Astrocyte of the spinal cord (primary cell): ENCODE measurements at regions not wholly inside any gene's neighbourhood (a gene's known extent, or its start where the extent isn't known, plus 50 kb on each side); places are given as distances from the start of the nearest gene placed in this dataset.

Experiments
- DNase-seq: peaks from one replicate; pipeline ENCODE4 v3.0.0; 2011; ENCODE audit warnings: low read depth, low spot score
- H3K4me3 ChIP-seq: 2 replicates; pipeline ENCODE4 v1.5.1; 2011; ENCODE audit warnings: low read depth, mild to moderate bottlenecking, low read length, moderate library complexity
- in situ Hi-C: cut with HindIII; loops from 2 replicates; pipeline ENCODE4 v1.10.0; 2017; ENCODE audit warnings: low sequenced_read_pairs
- TF ChIP-seq, protein P1 (sequence below): IDR thresholded peaks from 2 replicates; pipeline ENCODE4 v1.5.1; 2012; ENCODE audit warnings: low read depth, mild to moderate bottlenecking, low read length, inconsistent platforms

DNA sequence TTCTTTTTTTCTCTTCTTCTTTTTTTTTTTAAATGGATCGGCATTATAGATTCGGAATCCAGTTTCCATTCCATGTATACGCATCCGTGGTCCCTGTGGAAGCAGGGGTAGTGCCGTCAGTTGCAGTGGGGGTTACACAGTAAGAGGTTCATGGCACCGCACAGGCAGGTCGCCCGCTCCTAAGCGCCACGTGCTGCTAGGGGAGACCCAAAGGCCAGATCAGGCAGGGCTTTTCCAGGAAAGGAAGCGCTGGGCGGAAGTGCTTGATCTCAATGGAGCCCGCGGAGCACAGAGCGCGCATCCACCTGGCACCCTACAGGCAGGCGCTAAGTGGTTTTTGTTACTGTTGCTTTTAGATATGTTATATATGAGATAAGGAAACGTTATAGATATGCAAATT, 174.8 kb upstream of the OR13F1 start:
- H3K4me3 ChIP-seq = no peak overlapping the region
- in situ Hi-C loops = no loop called here
- TF ChIP-seq, protein P1, sequence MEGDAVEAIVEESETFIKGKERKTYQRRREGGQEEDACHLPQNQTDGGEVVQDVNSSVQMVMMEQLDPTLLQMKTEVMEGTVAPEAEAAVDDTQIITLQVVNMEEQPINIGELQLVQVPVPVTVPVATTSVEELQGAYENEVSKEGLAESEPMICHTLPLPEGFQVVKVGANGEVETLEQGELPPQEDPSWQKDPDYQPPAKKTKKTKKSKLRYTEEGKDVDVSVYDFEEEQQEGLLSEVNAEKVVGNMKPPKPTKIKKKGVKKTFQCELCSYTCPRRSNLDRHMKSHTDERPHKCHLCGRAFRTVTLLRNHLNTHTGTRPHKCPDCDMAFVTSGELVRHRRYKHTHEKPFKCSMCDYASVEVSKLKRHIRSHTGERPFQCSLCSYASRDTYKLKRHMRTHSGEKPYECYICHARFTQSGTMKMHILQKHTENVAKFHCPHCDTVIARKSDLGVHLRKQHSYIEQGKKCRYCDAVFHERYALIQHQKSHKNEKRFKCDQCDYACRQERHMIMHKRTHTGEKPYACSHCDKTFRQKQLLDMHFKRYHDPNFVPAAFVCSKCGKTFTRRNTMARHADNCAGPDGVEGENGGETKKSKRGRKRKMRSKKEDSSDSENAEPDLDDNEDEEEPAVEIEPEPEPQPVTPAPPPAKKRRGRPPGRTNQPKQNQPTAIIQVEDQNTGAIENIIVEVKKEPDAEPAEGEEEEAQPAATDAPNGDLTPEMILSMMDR = no peak
- no peak for DNase-seq

DNA sequence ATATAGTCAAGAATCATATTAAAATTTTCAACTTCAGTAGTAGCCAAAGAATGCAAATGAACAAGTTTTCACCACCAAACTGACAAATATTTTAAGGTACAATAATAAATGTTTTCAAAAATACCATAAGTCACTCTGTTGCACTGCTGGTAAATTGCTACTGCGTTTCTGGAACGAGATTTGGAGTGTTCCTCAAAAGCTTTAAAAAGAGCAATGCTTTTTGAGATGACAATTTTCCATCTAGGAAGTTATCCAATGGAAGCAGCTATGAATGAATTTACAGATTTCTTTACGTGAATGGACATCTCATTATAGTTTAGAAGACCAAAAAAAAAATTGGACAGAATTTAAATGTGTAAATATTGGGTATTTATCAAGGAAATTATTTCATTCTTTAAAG, 173.2 kb upstream of the OR13F1 start:
- TF ChIP-seq, protein P1 = no peak
- no peak overlapping the region for H3K4me3 ChIP-seq
- in situ Hi-C loops = no loop called here
- no peak for DNase-seq

DNA sequence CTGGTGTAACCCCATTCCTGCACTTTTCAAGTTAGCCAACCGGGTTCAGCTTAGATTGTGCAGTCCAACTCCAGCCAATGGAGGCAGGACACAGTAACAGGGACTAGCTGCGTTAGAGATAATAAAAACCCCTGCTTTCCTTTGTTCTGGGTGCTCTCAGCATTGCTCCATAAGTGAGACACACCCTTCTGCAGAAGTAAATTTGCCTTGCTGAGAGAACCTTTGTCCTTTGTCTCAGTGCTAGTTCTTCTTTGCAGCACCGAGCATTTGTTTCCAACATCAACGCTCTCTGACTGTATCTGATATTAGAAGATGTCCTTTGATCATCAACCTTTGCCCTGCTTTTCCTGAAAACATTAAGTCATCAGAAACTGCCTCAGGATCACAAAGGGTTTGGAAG, 169.5 kb upstream of the OR13F1 start:
- no peak for DNase-seq
- in situ Hi-C loops = no loop called here
- TF ChIP-seq, protein P1 = no peak
- H3K4me3 ChIP-seq = no peak overlapping the region

DNA sequence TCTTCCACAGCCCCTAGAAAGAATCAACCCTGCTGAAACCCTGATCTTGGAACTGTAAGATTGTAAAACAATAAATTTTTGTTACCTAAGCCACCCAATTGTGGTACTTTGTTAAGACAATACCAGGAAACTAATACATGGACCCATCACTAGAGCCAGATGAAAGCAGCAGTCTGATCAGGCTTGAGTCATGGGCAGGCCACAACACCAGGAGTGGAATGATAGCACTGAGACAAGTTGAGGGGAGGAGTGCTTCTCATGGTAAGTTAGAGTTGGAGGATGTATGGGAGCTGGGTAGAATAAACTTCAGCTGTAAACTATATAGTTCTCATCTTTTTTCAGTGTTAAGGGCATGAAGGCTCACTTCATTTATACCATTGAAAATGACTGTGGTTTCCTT, 164.4 kb upstream of the OR13F1 start:
- no peak overlapping the region for H3K4me3 ChIP-seq
- no peak for DNase-seq
- in situ Hi-C loops = no loop called here
- TF ChIP-seq, protein P1 = no peak

DNA sequence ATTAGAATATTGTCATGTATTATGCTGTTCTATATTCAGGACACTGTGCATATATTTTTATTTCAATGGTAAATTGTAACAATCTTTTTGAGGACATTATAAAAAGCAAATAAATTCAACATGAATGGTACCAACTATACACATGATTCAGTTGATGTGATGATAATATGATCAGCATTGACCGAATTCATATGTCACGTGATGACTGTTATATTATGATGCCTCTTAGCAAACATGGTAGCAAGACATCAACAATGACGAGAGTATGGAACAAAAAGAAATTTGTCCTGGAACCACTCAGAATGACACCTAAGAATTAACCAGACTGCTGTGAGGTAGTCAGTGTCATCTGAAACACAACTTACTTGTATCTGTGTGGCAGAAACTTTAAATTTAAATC, 161.5 kb upstream of the OR13F1 start:
- in situ Hi-C loops = no loop called here
- DNase-seq = no peak
- TF ChIP-seq, protein P1 = no peak
- no peak overlapping the region for H3K4me3 ChIP-seq

DNA sequence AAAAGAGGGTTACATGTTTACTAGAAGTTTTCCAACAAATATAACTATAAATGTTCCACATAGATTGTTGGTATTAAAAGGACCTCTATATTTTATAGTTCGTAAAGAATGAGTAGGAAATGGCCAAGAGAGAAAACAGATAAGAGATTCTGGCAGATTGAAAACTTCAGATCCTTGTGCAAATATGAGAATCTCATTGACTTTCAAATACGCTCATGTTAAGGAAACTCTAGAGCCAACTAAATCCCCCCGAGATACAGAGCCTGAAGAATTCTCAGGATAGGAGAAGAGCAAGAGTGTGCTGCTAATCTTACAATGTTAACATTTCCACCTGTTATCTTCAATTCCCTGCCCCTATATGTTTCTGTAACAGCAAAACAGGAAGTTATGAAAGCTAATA, 159.0 kb upstream of the OR13F1 start:
- in situ Hi-C loops = no loop called here
- no peak overlapping the region for H3K4me3 ChIP-seq
- TF ChIP-seq, protein P1 = no peak
- DNase-seq = no peak

DNA sequence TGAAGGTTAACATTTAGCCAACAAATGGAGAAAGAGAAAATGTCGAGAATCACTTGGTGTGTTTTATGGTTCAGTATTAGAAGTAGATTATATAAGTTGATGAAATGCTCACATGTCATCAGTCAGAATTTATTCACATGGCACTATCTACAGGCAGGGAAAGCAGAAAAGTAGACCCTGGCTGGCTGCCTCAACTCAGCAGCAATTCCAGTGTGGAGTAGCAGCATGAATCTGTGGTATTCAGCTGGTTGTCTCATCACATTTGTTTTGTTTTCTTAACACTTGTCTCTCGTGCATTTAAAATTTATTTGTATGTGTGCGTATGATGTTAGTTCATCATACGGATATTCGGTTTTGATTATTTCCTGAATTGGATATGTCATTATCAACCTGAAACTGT, 153.5 kb upstream of the OR13F1 start:
- H3K4me3 ChIP-seq = no peak overlapping the region
- no peak for DNase-seq
- in situ Hi-C loops = no loop called here
- TF ChIP-seq, protein P1 = no peak
